DND-41 (cell line): ENCODE measurements at regions not wholly inside any gene's neighbourhood (a gene's known extent, or its start where the extent isn't known, plus 50 kb on each side); places are given as distances from the start of the nearest gene placed in this dataset.

ENCODE experiments used
- CTCF ChIP-seq: IDR thresholded peaks from 2 replicates; pipeline ENCODE4 v1.5.1; 2012; ENCODE audit warnings: borderline replicate concordance, low read length, moderate library complexity, mild to moderate bottlenecking; ENCODE audit not compliant: poor library complexity, severe bottlenecking; ENCODE audit errors: extremely low read depth
- EZH2 ChIP-seq: IDR thresholded peaks from 3 replicates; pipeline ENCODE4 v1.6.1; 2012; ENCODE audit warnings: borderline replicate concordance, low read depth, mild to moderate bottlenecking, moderate library complexity, low read length, inconsistent platforms; ENCODE audit not compliant: severe bottlenecking

GRCh38 chr16:54577651-54578128, 291.1 kb upstream of the IRX3 start:
- TF ChIP-seq CTCF (no peak), EZH2 (no peak)
